Ishikawa (cell line): ENCODE measurements at regions not wholly inside any gene's neighbourhood (a gene's known extent, or its start where the extent isn't known, plus 50 kb on each side); places are given as distances from the start of the nearest gene placed in this dataset.

Source experiments
- CEBPB ChIP-seq: IDR thresholded peaks from 2 replicates; pipeline ENCODE4 v1.6.1; 2012
- CREB1 ChIP-seq: IDR thresholded peaks from 2 replicates; pipeline ENCODE4 v1.6.1; 2012; ENCODE audit warnings: low read depth
- EGR1 ChIP-seq: IDR thresholded peaks from 2 replicates; pipeline ENCODE4 v1.6.1; 2012
- EP300 ChIP-seq: IDR thresholded peaks from 2 replicates; pipeline ENCODE4 v1.6.1; 2012; ENCODE audit warnings: borderline replicate concordance
- FOXM1 ChIP-seq: IDR thresholded peaks from 2 replicates; pipeline ENCODE4 v1.6.1; 2012; ENCODE audit warnings: low read depth, borderline replicate concordance
- NFIC ChIP-seq: IDR thresholded peaks from 2 replicates; pipeline ENCODE4 v1.6.1; 2012
- RAD21 ChIP-seq: IDR thresholded peaks from 2 replicates; pipeline ENCODE4 v1.6.1; 2012; ENCODE audit warnings: low read depth
- TAF1 ChIP-seq: IDR thresholded peaks from 2 replicates; pipeline ENCODE4 v1.6.1; 2012; ENCODE audit warnings: low read depth, mild to moderate bottlenecking
- TCF12 ChIP-seq: IDR thresholded peaks from 2 replicates; pipeline ENCODE4 v1.6.1; 2012; ENCODE audit warnings: low read depth
- TEAD4 ChIP-seq: IDR thresholded peaks from 2 replicates; pipeline ENCODE4 v1.6.1; 2012
- USF1 ChIP-seq: IDR thresholded peaks from 2 replicates; pipeline ENCODE4 v1.6.1; 2012
- YY1 ChIP-seq: IDR thresholded peaks from 2 replicates; pipeline ENCODE4 v1.6.1; 2012; ENCODE audit warnings: low read depth
- ZBTB7A ChIP-seq: IDR thresholded peaks from 2 replicates; pipeline ENCODE4 v1.6.1; 2012; ENCODE audit warnings: low read depth
- TF ChIP-seq, protein P1 (sequence below): IDR thresholded peaks from 2 replicates; pipeline ENCODE4 v1.6.1; 2012
- TF ChIP-seq, protein P2 (sequence below): IDR thresholded peaks from 2 replicates; pipeline ENCODE4 v1.6.1; 2012; ENCODE audit warnings: low read depth, mild to moderate bottlenecking

DNA sequence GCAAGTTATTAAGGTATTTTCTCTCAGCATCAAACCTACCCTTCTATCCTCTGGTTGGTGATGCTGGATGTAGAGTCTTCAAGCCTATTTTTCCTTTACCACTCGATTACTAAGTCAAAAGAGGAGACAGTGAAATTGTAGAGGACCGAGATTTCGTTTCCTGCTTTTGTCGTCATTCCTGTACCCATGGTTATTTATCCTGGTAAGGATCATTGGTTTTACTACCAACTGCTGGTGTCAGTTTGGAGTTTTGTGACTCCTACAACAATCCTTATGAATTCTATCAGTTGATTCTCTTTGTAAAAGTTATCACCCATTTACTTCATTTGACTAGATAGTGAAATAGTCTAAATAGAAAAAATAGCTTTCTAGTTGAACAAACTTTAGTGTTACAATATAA is 2028.2 kb upstream of the ACO1 start:
- TF ChIP-seq TEAD4 (no peak), CREB1 (no peak), TAF1 (no peak), FOXM1 (no peak), EGR1 (no peak), YY1 (no peak), RAD21 (no peak), CEBPB (no peak), NFIC (no peak), ZBTB7A (no peak), EP300 (no peak), USF1 (no peak), TCF12 (no peak)
- TF ChIP-seq, protein P1, sequence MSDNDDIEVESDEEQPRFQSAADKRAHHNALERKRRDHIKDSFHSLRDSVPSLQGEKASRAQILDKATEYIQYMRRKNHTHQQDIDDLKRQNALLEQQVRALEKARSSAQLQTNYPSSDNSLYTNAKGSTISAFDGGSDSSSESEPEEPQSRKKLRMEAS, result no peak
- TF ChIP-seq, protein P2, sequence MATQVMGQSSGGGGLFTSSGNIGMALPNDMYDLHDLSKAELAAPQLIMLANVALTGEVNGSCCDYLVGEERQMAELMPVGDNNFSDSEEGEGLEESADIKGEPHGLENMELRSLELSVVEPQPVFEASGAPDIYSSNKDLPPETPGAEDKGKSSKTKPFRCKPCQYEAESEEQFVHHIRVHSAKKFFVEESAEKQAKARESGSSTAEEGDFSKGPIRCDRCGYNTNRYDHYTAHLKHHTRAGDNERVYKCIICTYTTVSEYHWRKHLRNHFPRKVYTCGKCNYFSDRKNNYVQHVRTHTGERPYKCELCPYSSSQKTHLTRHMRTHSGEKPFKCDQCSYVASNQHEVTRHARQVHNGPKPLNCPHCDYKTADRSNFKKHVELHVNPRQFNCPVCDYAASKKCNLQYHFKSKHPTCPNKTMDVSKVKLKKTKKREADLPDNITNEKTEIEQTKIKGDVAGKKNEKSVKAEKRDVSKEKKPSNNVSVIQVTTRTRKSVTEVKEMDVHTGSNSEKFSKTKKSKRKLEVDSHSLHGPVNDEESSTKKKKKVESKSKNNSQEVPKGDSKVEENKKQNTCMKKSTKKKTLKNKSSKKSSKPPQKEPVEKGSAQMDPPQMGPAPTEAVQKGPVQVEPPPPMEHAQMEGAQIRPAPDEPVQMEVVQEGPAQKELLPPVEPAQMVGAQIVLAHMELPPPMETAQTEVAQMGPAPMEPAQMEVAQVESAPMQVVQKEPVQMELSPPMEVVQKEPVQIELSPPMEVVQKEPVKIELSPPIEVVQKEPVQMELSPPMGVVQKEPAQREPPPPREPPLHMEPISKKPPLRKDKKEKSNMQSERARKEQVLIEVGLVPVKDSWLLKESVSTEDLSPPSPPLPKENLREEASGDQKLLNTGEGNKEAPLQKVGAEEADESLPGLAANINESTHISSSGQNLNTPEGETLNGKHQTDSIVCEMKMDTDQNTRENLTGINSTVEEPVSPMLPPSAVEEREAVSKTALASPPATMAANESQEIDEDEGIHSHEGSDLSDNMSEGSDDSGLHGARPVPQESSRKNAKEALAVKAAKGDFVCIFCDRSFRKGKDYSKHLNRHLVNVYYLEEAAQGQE, result no peak

- TF ChIP-seq CREB1, result no peak
- no peak for TF ChIP-seq EP300
- no peak for TF ChIP-seq EGR1
- no peak for TF ChIP-seq TAF1
- TF ChIP-seq, protein P2, result no peak
- TF ChIP-seq, protein P1, result no peak
- TF ChIP-seq NFIC, result no peak
- TF ChIP-seq RAD21, result no peak
- no peak for TF ChIP-seq TEAD4
Measured at GRCh38 chr9:30362373-30362772, 2022.1 kb upstream of the ACO1 start.

GRCh38 chr9:30382271-30382670 is 2002.2 kb upstream of the ACO1 start:
- TF ChIP-seq YY1 (no peak), NFIC (no peak), USF1 (no peak), CREB1 (no peak), EP300 (no peak), FOXM1 (no peak), ZBTB7A (no peak), TEAD4 (no peak), EGR1 (no peak), TAF1 (no peak), RAD21 (no peak), TCF12 (no peak), CEBPB (no peak)
- TF ChIP-seq, protein P1, result no peak
- TF ChIP-seq, protein P2, result no peak

DNA sequence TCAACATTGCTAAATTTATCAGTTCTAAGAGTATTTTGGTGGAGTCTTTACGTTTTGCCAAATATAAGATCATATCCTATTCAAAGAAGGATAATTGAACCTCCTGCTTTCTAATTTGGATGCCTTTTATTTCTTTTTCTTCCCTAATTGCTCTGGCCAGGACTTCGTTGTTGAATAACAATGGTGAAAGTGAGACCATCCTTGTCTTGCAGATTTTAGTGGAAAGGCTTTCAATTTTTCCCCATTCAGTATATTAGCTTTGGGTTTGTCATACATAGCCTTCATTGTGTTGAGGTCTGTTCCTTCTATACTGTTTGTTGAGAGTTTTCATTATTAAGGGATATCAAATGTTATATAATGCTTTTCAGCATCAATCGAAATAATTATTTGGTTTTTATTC is 1974.2 kb upstream of the ACO1 start:
- TF ChIP-seq EP300 (no peak), CREB1 (no peak), NFIC (no peak), CEBPB (no peak), TCF12 (no peak), TAF1 (no peak), TEAD4 (no peak), EGR1 (no peak), YY1 (no peak), FOXM1 (no peak), USF1 (no peak)
- TF ChIP-seq, protein P2, result no peak
- TF ChIP-seq, protein P1, result no peak
